D721Med (cell line): ENCODE measurements at regions not wholly inside any gene's neighbourhood (a gene's known extent, or its start where the extent isn't known, plus 50 kb on each side); places are given as distances from the start of the nearest gene placed in this dataset.

Source experiments
- DNase-seq: peaks from one replicate; pipeline ENCODE4 v3.0.0; 2011; ENCODE audit warnings: low spot score; ENCODE audit not compliant: insufficient read length
- FAIRE-seq: peaks from 2 replicates; lab custom pipeline; 2011; peaks lifted over from hg19 to GRCh38; lab: Jason Lieb, UNC
- TF ChIP-seq, protein P1 (sequence below): IDR thresholded peaks from 2 replicates; pipeline ENCODE4 v1.5.1; 2012; ENCODE audit warnings: mild to moderate bottlenecking, control low read depth; ENCODE audit not compliant: insufficient read depth; ENCODE audit errors: missing control alignments

GRCh38 chr2:226334981-226335720 lies 464.5 kb downstream of the IRS1 start:
- TF ChIP-seq, protein P1, sequence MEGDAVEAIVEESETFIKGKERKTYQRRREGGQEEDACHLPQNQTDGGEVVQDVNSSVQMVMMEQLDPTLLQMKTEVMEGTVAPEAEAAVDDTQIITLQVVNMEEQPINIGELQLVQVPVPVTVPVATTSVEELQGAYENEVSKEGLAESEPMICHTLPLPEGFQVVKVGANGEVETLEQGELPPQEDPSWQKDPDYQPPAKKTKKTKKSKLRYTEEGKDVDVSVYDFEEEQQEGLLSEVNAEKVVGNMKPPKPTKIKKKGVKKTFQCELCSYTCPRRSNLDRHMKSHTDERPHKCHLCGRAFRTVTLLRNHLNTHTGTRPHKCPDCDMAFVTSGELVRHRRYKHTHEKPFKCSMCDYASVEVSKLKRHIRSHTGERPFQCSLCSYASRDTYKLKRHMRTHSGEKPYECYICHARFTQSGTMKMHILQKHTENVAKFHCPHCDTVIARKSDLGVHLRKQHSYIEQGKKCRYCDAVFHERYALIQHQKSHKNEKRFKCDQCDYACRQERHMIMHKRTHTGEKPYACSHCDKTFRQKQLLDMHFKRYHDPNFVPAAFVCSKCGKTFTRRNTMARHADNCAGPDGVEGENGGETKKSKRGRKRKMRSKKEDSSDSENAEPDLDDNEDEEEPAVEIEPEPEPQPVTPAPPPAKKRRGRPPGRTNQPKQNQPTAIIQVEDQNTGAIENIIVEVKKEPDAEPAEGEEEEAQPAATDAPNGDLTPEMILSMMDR, result no peak
- FAIRE-seq (peak; percentile 75), DNase-seq (no peak)

- TF ChIP-seq, protein P1, result no peak
- FAIRE-seq (no peak), DNase-seq (no peak)
Observed at GRCh38 chr2:226333388-226333787, 466.2 kb downstream of the IRS1 start.

DNA sequence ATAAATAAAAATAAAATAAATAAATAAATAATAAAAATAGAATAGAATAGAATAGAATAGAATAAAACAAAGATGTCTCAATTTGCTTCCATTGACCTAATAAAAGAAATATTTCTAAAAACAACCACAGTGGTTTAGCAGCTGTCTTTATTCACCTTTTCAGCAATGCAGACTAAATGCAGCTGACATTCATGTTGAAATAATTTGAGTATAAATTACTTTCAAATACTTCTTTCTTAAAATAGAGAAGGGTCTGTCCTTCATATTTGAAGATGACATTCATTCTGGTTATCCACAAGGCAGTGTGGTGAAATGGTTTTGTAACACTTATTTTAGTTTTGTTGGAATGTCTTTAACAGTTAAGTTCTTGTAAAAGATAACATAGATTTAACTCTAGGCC lies 469.4 kb downstream of the IRS1 start:
- no peak for DNase-seq
- TF ChIP-seq, protein P1, result no peak
- FAIRE-seq, result no peak

DNA sequence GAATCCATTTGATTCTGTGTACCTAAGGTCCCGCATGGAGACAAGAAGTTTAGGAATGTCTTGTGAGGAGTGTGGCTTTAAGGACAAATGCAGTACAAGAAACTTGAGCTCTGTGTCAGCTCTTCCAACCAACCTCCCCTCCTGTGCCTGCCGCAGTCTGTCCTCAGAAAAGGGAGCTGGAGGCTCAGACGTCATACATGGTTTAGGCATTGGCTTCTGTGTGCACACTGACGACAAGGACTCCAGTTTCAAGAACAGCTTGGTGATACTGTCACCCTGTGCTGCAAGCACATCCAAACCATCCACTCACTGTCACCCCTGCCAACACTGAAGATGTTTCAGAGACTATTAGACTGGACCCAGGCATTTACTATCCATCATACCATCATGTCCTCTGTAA lies 470.4 kb downstream of the IRS1 start:
- no peak for DNase-seq
- FAIRE-seq, result no peak
- TF ChIP-seq, protein P1, result no peak

GRCh38 chr2:226327830-226328229 lies 471.8 kb downstream of the IRS1 start:
- FAIRE-seq, result peak; percentile 61
- TF ChIP-seq, protein P1, result no peak

DNA sequence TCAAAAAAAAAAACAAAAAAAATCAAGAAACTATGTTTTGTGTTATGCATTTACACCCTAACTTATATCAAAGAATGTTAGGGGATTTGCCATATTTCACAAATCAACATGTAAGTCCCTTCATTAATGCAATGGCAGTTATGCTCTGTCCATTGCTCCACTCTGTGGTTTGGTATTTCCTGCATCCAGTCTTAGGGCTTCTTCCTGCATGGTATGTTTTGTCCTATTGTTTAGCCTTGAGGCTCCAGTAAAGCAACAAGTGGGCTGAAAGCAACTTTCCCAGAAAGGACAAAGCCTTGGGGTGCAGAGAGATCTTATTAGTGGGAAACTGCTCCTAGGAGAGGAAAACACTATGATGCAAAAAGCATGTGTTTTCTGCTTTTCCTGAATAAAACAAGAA lies 474.1 kb downstream of the IRS1 start:
- TF ChIP-seq, protein P1, result no peak
- FAIRE-seq (no peak), DNase-seq (no peak)

More at GRCh38 chr2:226327830-226328229, 471.8 kb downstream of the IRS1 start:
- no peak for DNase-seq
